WTC11 (cell line): ENCODE measurements at regions not wholly inside any gene's neighbourhood (a gene's known extent, or its start where the extent isn't known, plus 50 kb on each side); places are given as distances from the start of the nearest gene placed in this dataset.
"Not testable (repeated sequence)": the region's sequence is repeated elsewhere in the genome, so short reads cannot be mapped to it uniquely, and the experiment has no call there.

Experiments used
- ATF3 ChIP-seq: sonication (generic); formaldehyde crosslinking; conservative IDR thresholded peaks from 2 replicates; pipeline ENCODE4 v1.8.1; 2022; ENCODE audit warnings: mild to moderate bottlenecking, missing genetic modification reagents
- CBFB ChIP-seq: sonication (generic); formaldehyde crosslinking; IDR thresholded peaks from 2 replicates; pipeline ENCODE4 v1.8.1; 2022; ENCODE audit warnings: mild to moderate bottlenecking, low read depth, missing genetic modification reagents
- E2F5 ChIP-seq: sonication (generic); formaldehyde crosslinking; IDR thresholded peaks from 2 replicates; pipeline ENCODE4 v1.8.1; 2022; ENCODE audit warnings: mild to moderate bottlenecking, moderate library complexity, missing genetic modification reagents
- HMGXB4 ChIP-seq: sonication (generic); formaldehyde crosslinking; IDR thresholded peaks from 2 replicates; pipeline ENCODE4 v1.8.1; 2023; ENCODE audit warnings: mild to moderate bottlenecking, moderate library complexity, missing genetic modification reagents
- NFE2L1 ChIP-seq: sonication (generic); formaldehyde crosslinking; IDR thresholded peaks from 2 replicates; pipeline ENCODE4 v1.8.1; 2023; ENCODE audit warnings: missing genetic modification reagents
- NFYB ChIP-seq: sonication (generic); formaldehyde crosslinking; conservative IDR thresholded peaks from 2 replicates; pipeline ENCODE4 v1.8.0; 2022; ENCODE audit warnings: low read depth, missing genetic modification reagents
- PRRX2 ChIP-seq: fragments of 250-450 bp; sonication (Bioruptor Pico); IDR thresholded peaks from 2 replicates; pipeline ENCODE4 v1.8.0; 2021; ENCODE audit warnings: mild to moderate bottlenecking
- TP53 ChIP-seq: sonication (generic); formaldehyde crosslinking; IDR thresholded peaks from 2 replicates; pipeline ENCODE4 v1.8.1; 2023; ENCODE audit warnings: mild to moderate bottlenecking, missing genetic modification reagents
- ZNF121 ChIP-seq: sonication (generic); formaldehyde crosslinking; IDR thresholded peaks from 2 replicates; pipeline ENCODE4 v1.8.0; 2023; ENCODE audit warnings: missing genetic modification reagents
- ZNF532 ChIP-seq: fragments of 250-450 bp; sonication (Bioruptor Pico); IDR thresholded peaks from 2 replicates; pipeline ENCODE4 v1.9.0; 2021; ENCODE audit warnings: mild to moderate bottlenecking, borderline replicate concordance
- TF ChIP-seq, protein P1 (sequence below): fragments of 200-600 bp; IDR thresholded peaks from 2 replicates; pipeline ENCODE4 v1.8.0; 2022; ENCODE audit warnings: antibody characterized with exemption
- TF ChIP-seq, protein P2 (sequence below): sonication (generic); formaldehyde crosslinking; IDR thresholded peaks from 2 replicates; pipeline ENCODE4 v1.8.1; 2022; ENCODE audit warnings: missing genetic modification reagents, borderline replicate concordance

- not testable (repeated sequence) for TF ChIP-seq E2F5 (CRISPR knock-in tag); NFE2L1 (CRISPR knock-in tag); ZNF532 (CRISPR knock-in tag); HMGXB4 (CRISPR knock-in tag); ATF3 (CRISPR knock-in tag); CBFB; NFYB (CRISPR knock-in tag); TP53 (CRISPR knock-in tag); PRRX2 (CRISPR knock-in tag); ZNF121 (CRISPR knock-in tag)
- TF ChIP-seq, protein P1, sequence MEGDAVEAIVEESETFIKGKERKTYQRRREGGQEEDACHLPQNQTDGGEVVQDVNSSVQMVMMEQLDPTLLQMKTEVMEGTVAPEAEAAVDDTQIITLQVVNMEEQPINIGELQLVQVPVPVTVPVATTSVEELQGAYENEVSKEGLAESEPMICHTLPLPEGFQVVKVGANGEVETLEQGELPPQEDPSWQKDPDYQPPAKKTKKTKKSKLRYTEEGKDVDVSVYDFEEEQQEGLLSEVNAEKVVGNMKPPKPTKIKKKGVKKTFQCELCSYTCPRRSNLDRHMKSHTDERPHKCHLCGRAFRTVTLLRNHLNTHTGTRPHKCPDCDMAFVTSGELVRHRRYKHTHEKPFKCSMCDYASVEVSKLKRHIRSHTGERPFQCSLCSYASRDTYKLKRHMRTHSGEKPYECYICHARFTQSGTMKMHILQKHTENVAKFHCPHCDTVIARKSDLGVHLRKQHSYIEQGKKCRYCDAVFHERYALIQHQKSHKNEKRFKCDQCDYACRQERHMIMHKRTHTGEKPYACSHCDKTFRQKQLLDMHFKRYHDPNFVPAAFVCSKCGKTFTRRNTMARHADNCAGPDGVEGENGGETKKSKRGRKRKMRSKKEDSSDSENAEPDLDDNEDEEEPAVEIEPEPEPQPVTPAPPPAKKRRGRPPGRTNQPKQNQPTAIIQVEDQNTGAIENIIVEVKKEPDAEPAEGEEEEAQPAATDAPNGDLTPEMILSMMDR, result not testable (repeated sequence)
- TF ChIP-seq, protein P2, sequence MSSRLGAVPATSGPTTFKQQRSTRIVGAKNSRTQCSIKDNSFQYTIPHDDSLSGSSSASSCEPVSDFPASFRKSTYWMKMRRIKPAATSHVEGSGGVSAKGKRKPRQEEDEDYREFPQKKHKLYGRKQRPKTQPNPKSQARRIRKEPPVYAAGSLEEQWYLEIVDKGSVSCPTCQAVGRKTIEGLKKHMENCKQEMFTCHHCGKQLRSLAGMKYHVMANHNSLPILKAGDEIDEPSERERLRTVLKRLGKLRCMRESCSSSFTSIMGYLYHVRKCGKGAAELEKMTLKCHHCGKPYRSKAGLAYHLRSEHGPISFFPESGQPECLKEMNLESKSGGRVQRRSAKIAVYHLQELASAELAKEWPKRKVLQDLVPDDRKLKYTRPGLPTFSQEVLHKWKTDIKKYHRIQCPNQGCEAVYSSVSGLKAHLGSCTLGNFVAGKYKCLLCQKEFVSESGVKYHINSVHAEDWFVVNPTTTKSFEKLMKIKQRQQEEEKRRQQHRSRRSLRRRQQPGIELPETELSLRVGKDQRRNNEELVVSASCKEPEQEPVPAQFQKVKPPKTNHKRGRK (CRISPR knock-in tag), result not testable (repeated sequence)
These were observed 67.2 kb upstream of the PLGLB2 start for GRCh38 chr2:87680691-87681090.
